SJSA1 (cell line): ENCODE measurements at regions not wholly inside any gene's neighbourhood (a gene's known extent, or its start where the extent isn't known, plus 50 kb on each side); places are given as distances from the start of the nearest gene placed in this dataset.

Experiments used
- DNase-seq, 2 experiments: peaks; one replicate each; pipeline ENCODE4 v3.0.0-alpha.2; 2015 to 2020; ENCODE audit warnings: low spot score in 2 of 2, low read depth in 1 of 2
- H3K27ac ChIP-seq: fragments of 250-450 bp; sonication (Bioruptor Pico); 2 replicates; pipeline ENCODE4 v1.5.1; 2020; ENCODE audit warnings: mild to moderate bottlenecking, moderate library complexity
- H3K27me3 ChIP-seq: fragments of 250-450 bp; sonication (Bioruptor Pico); replicated peaks from 2 replicates; pipeline ENCODE4 v1.5.1; 2020; ENCODE audit warnings: mild to moderate bottlenecking, moderate library complexity
- H3K36me3 ChIP-seq: fragments of 250-450 bp; sonication (Bioruptor Pico); 2 replicates; pipeline ENCODE4 v1.5.1; 2020; ENCODE audit warnings: mild to moderate bottlenecking
- H3K4me1 ChIP-seq: fragments of 250-450 bp; sonication (Bioruptor Pico); replicated peaks from 2 replicates; pipeline ENCODE4 v1.6.1; 2021; ENCODE audit warnings: mild to moderate bottlenecking
- H3K4me3 ChIP-seq: fragments of 250-450 bp; sonication (Bioruptor Pico); 2 replicates; pipeline ENCODE4 v1.5.1; 2020; ENCODE audit warnings: mild to moderate bottlenecking
- H3K9me3 ChIP-seq: fragments of 250-450 bp; sonication (Bioruptor Pico); replicated peaks from 2 replicates; pipeline ENCODE4 v1.5.1; 2020; ENCODE audit warnings: mild to moderate bottlenecking

GRCh38 chr2:198656869-198657268 lies 800.9 kb downstream of the SATB2 start:
- H3K27ac ChIP-seq: no peak overlapping the region
- H3K36me3 ChIP-seq: no peaks in the 10 kb centered on the region
- DNase-seq: no peak
- no peaks in the 10 kb centered on the region for H3K4me1 ChIP-seq
- no peaks in the 10 kb centered on the region for H3K9me3 ChIP-seq
- no peaks in the 10 kb centered on the region; the same call in 1 of the 2 replicates for H3K27me3 ChIP-seq
- no peak overlapping the region for H3K4me3 ChIP-seq

- Histone ChIP-seq H3K4me3 (no peak overlapping the region), H3K4me1 (no peaks in the 10 kb centered on the region), H3K27ac (no peak overlapping the region), H3K9me3 (no peaks in the 10 kb centered on the region), H3K27me3 (peaks cover 5% of the 10 kb centered on the region; the same call in 1 of the 2 replicates), H3K36me3 (no peaks in the 10 kb centered on the region)
- DNase-seq: no peak
These were observed 803.1 kb downstream of the SATB2 start for GRCh38 chr2:198654646-198655045.

DNA sequence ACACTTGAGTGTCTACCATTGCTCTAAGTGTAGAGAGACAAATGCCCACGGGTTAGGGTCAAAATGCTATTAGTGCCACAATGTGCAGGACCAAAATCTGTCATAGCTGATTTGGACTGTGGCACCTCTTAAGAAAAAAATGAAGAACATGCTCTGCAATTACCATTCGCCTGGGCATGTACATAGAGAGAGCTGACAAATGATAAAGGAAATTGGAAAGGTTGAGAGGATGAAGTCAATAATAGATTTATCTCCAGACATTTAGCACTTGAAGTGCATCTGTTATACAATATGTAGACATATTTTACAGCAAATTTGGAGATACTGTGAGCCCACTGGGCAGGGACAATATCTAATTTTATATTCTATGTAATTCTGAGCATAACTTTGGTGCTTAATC lies 804.4 kb downstream of the SATB2 start:
- Histone ChIP-seq H3K9me3 (no peaks in the 10 kb centered on the region), H3K36me3 (no peaks in the 10 kb centered on the region), H3K27ac (no peak overlapping the region), H3K4me1 (no peaks in the 10 kb centered on the region), H3K4me3 (no peak overlapping the region), H3K27me3 (peaks cover 5% of the 10 kb centered on the region; the same call in 1 of the 2 replicates)
- DNase-seq: no peak

DNA sequence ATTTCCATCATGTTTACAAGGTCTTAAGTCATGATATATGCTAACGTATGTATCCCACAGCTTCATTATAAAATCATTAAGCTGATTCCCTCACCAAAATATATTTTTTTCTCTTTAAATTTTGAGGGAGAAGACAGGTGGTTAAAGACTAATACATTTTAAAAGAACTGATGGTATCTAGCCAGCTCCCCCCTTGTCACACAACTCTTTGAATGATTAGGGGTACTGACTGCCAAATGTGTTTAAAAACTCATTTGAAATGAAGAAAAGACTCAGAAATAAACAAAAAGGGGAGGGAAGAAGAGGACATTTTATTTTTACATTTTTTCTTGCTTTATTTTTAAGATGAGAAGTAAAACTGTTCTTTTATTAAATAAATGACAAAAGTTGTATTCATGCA lies 805.3 kb downstream of the SATB2 start:
- Histone ChIP-seq H3K27ac (no peak overlapping the region), H3K4me3 (no peak overlapping the region), H3K9me3 (no peaks in the 10 kb centered on the region), H3K4me1 (no peaks in the 10 kb centered on the region), H3K27me3 (0 out of 2 replicates have a peak, but pooled peaks cover 5% of the 10 kb centered on the region), H3K36me3 (no peaks in the 10 kb centered on the region)
- DNase-seq: no peak

- Histone ChIP-seq H3K27me3 (no peaks in the 10 kb centered on the region), H3K4me3 (no peak overlapping the region), H3K27ac (no peak overlapping the region), H3K36me3 (no peaks in the 10 kb centered on the region), H3K4me1 (peaks cover 4% of the 10 kb centered on the region; the same call in 1 of the 2 replicates), H3K9me3 (no peaks in the 10 kb centered on the region)
- DNase-seq: no peak
These were observed 811.9 kb downstream of the SATB2 start for GRCh38 chr2:198645816-198646215.

DNA sequence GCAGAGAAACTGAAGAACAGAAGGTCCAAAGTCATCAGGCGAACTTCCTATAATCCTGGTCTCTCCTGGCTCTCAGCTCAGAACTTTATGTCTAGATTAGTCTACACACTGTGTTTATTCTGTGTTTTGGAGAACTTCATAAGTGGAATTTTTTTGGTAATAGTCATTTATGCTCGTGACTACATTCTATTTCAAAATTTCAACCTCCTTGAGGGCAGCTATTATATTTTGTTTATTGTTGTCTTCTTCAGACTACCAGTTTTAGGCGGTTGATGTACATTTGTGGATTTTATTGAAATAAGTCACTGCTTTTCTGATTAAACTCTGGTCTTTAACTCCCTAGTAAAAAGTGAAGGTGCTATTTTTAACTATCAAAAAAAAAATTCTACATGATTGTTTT lies 816.6 kb downstream of the SATB2 start:
- no peak overlapping the region for H3K27ac ChIP-seq
- peaks cover 7% of the 10 kb centered on the region; the same call in 1 of the 2 replicates for H3K4me1 ChIP-seq
- DNase-seq: peak in 1 of 2 experiments; percentile 33
- no peaks in the 10 kb centered on the region for H3K36me3 ChIP-seq
- H3K4me3 ChIP-seq: no peak overlapping the region
- H3K27me3 ChIP-seq: no peaks in the 10 kb centered on the region
- H3K9me3 ChIP-seq: no peaks in the 10 kb centered on the region

GRCh38 chr2:198640463-198640862 lies 817.3 kb downstream of the SATB2 start:
- no peak overlapping the region for H3K4me3 ChIP-seq
- H3K27ac ChIP-seq: no peak overlapping the region
- no peaks in the 10 kb centered on the region for H3K36me3 ChIP-seq
- H3K9me3 ChIP-seq: no peaks in the 10 kb centered on the region
- peaks cover 6% of the 10 kb centered on the region; the same call in 1 of the 2 replicates for H3K4me1 ChIP-seq
- no peaks in the 10 kb centered on the region for H3K27me3 ChIP-seq
- no peak for DNase-seq

- DNase-seq: no peak
- Histone ChIP-seq H3K4me1 (0 out of 2 replicates have a peak, but pooled peaks cover 3% of the 10 kb centered on the region), H3K36me3 (no peaks in the 10 kb centered on the region), H3K27ac (no peak overlapping the region), H3K4me3 (no peak overlapping the region), H3K9me3 (no peaks in the 10 kb centered on the region), H3K27me3 (no peaks in the 10 kb centered on the region)
These were observed 818.2 kb downstream of the SATB2 start for GRCh38 chr2:198639580-198639979.

GRCh38 chr2:198638577-198638976 lies 819.2 kb downstream of the SATB2 start:
- Histone ChIP-seq H3K27me3 (no peaks in the 10 kb centered on the region), H3K36me3 (no peaks in the 10 kb centered on the region)

GRCh38 chr2:198630384-198630783 lies 826.0 kb downstream of the PLCL1 start:
- no peaks in the 10 kb centered on the region for H3K9me3 ChIP-seq
- H3K27ac ChIP-seq: no peak overlapping the region
- H3K4me1 ChIP-seq: no peaks in the 10 kb centered on the region

More at GRCh38 chr2:198638577-198638976, 819.2 kb downstream of the SATB2 start:
- DNase-seq: no peak
- Histone ChIP-seq H3K4me3 (no peak overlapping the region), H3K27ac (no peak overlapping the region), H3K9me3 (no peaks in the 10 kb centered on the region), H3K4me1 (0 out of 2 replicates have a peak, but pooled peaks cover 3% of the 10 kb centered on the region)

DNA sequence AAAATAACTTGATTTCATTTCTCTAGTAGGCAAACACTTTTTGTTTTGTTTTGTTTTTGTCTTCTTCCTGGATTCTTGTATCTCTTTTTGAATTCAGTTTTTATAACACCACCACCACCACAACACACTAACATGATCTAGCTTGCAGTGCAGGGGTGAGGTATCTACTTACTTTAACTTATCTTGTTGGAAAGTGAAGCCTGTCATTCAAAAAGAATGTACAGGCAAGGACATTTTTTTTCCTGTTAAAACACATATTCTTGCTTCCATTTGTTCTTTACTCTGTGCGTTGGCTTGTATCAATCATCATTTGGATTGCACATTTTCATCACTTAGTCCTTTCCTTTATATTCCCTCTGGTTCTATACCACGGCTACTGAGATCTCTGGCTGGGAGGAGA lies 824.2 kb downstream of the PLCL1 start:
- DNase-seq: no peak
- 0 out of 2 replicates have a peak, but pooled peaks cover 7% of the 10 kb centered on the region for H3K27me3 ChIP-seq
- H3K36me3 ChIP-seq: no peaks in the 10 kb centered on the region
- H3K9me3 ChIP-seq: no peaks in the 10 kb centered on the region
- no peaks in the 10 kb centered on the region for H3K4me1 ChIP-seq
- no peak overlapping the region for H3K27ac ChIP-seq
- H3K4me3 ChIP-seq: no peak overlapping the region

More at GRCh38 chr2:198630384-198630783, 826.0 kb downstream of the PLCL1 start:
- no peak overlapping the region for H3K4me3 ChIP-seq
- no peak for DNase-seq
- H3K36me3 ChIP-seq: no peaks in the 10 kb centered on the region
- H3K27me3 ChIP-seq: 0 out of 2 replicates have a peak, but pooled peaks cover 7% of the 10 kb centered on the region

DNA sequence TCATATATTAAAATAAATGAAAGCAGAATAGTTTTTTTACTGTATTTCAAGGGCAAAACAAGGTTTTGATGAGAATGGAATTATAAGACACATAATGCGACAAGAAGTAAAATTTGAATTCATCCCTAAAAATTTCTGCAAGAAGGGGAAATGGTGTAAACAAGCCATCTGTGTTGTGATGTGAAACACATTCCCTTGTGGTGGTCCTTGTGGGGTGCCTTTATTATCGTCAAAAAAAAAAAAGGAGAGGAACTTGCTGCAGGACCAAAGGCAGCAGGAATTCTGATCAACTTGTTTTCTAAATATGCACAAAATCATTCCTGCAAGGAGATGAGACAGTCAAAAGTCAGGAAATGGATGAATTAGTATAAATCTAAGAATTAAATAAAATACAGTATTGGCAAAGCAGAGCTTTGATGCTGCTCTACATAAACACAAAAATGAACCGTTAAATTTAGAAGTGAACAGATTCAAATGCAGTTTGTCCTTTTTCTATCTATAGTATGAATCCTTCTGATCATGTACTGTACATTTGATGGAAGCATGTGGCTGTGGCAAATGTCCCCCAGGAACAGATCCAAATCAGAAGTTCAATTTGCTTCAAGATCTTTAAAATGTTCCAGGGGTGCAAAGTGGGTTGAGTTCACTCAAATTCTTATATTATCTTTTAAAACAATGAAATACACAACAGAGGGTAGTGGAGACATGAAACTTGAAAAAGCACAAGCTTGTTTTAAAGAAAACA lies 818.8 kb downstream of the PLCL1 start:
- Histone ChIP-seq H3K4me3 (no peak overlapping the region), H3K36me3 (no peaks in the 10 kb centered on the region), H3K4me1 (no peaks in the 10 kb centered on the region), H3K27ac (no peak overlapping the region), H3K27me3 (0 out of 2 replicates have a peak, but pooled peaks cover 7% of the 10 kb centered on the region), H3K9me3 (no peaks in the 10 kb centered on the region)
- no peak for DNase-seq

GRCh38 chr2:198615972-198616371 lies 811.6 kb downstream of the PLCL1 start:
- peak overlapping the region; percentile 10; the same call in 1 of the 2 replicates for H3K4me3 ChIP-seq
- no peaks in the 10 kb centered on the region for H3K27me3 ChIP-seq
- H3K27ac ChIP-seq: peak overlapping the region; percentile 7; the same call in 1 of the 2 replicates
- peak in 1 of 2 experiments; percentile 43 for DNase-seq
- no peaks in the 10 kb centered on the region for H3K36me3 ChIP-seq
- no peaks in the 10 kb centered on the region for H3K4me1 ChIP-seq
- H3K9me3 ChIP-seq: no peaks in the 10 kb centered on the region

DNA sequence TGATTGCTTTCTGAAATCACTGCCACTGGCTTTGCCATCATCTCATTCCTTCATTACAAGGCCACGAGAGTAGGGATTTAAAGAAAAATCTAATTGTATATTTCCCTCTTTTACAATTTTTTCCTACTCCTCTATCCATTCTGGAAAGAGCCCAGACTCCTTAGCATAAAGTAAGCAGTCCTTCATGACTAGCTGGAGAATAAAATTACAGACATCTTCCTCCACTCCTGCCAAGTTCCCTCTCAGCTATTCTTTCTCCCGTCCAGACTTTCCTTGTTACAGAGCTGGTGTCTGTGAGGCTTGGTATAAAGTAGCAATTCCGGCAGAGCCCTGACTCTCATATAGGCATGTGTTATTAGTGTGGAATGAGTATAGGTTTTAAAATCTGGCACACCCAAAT lies 806.8 kb downstream of the PLCL1 start:
- DNase-seq: no peak
- no peaks in the 10 kb centered on the region for H3K27me3 ChIP-seq
- H3K4me1 ChIP-seq: no peaks in the 10 kb centered on the region
- H3K9me3 ChIP-seq: no peaks in the 10 kb centered on the region
- H3K4me3 ChIP-seq: no peak overlapping the region
- H3K27ac ChIP-seq: no peak overlapping the region
- H3K36me3 ChIP-seq: no peaks in the 10 kb centered on the region
